ENCODE measurements at regions not wholly inside any gene's neighbourhood (a gene's known extent, or its start where the extent isn't known, plus 50 kb on each side); places are given as distances from the start of the nearest gene placed in this dataset.

- H3K4me2 ChIP-seq (ENCODE audit: low read length), result no peak overlapping the region
- no peaks in the 10 kb centered on the region for H3K9me2 ChIP-seq (ENCODE audit: insufficient read depth, low read length)
- no peak for TF ChIP-seq EZH2 (IDR thresholded peaks at IDR 0.05; ENCODE audit: borderline replicate concordance, insufficient read depth, low read length, poor library complexity, severe bottlenecking)
- no peak for TF ChIP-seq RAD21 (conservative IDR thresholded peaks at IDR 0.05)
- no peak for TF ChIP-seq EP300 (conservative IDR thresholded peaks at IDR 0.05; ENCODE audit: poor library complexity, severe bottlenecking)
- TF ChIP-seq REST (IDR thresholded peaks at IDR 0.05; ENCODE audit: borderline replicate concordance), result no peak
- no peaks in the 10 kb centered on the region for H3K36me3 ChIP-seq (ENCODE audit: insufficient read depth, low read length)
- H3K27ac ChIP-seq (ENCODE audit: low read length), result no peak overlapping the region
- no peaks in the 10 kb centered on the region for H3K79me2 ChIP-seq (replicated peaks; ENCODE audit: insufficient read depth, low read length)
- no peaks in the 10 kb centered on the region for H3F3A ChIP-seq (ENCODE audit: insufficient read depth, low read length, poor library complexity, severe bottlenecking)
- no peak overlapping the region for H2AFZ ChIP-seq (ENCODE audit: low read depth, low read length)
- H4K20me1 ChIP-seq (ENCODE audit: insufficient read depth), result no peaks in the 10 kb centered on the region
- H3K4me3 ChIP-seq (ENCODE audit: low read length), result no peak overlapping the region
- no peaks in the 10 kb centered on the region for H3K9me3 ChIP-seq (ENCODE audit: low read length)
- H3K27me3 ChIP-seq (ENCODE audit: insufficient read depth, low read depth, low read length), result no peaks in the 10 kb centered on the region
- no peak overlapping the region for H3K9ac ChIP-seq (ENCODE audit: low read length)
Observed at GRCh38 chr2:67848551-67849285, 214.1 kb downstream of the C1D start.

GRCh38 chr2:67851016-67851415, 211.8 kb downstream of the C1D start:
- Histone ChIP-seq H2AFZ (ENCODE audit: low read depth, low read length) (no peak overlapping the region), H3K4me3 (ENCODE audit: low read length) (no peak overlapping the region), H3K9me2 (ENCODE audit: insufficient read depth, low read length) (no peaks in the 10 kb centered on the region), H3K27me3 (ENCODE audit: insufficient read depth, low read depth, low read length) (no peaks in the 10 kb centered on the region), H3K9ac (ENCODE audit: low read length) (no peak overlapping the region), H3K79me2 (replicated peaks; ENCODE audit: insufficient read depth, low read length) (no peaks in the 10 kb centered on the region), H3K36me3 (ENCODE audit: insufficient read depth, low read length) (no peaks in the 10 kb centered on the region), H3F3A (ENCODE audit: insufficient read depth, low read length, poor library complexity, severe bottlenecking) (no peaks in the 10 kb centered on the region), H3K27ac (ENCODE audit: low read length) (no peak overlapping the region), H3K9me3 (ENCODE audit: low read length) (no peaks in the 10 kb centered on the region), H3K4me2 (ENCODE audit: low read length) (no peak overlapping the region), H4K20me1 (ENCODE audit: insufficient read depth) (no peaks in the 10 kb centered on the region)
- TF ChIP-seq REST (IDR thresholded peaks at IDR 0.05; ENCODE audit: borderline replicate concordance) (no peak), POLR2AphosphoS5 (IDR thresholded peaks at IDR 0.05) (no peak), CTCF (IDR thresholded peaks at IDR 0.05; ENCODE audit: poor library complexity, severe bottlenecking) (no peak), MXI1 (conservative IDR thresholded peaks at IDR 0.05; ENCODE audit: poor library complexity, severe bottlenecking) (no peak), TAF1 (IDR thresholded peaks at IDR 0.05; ENCODE audit: low read depth) (no peak), RAD21 (conservative IDR thresholded peaks at IDR 0.05) (no peak), EP300 (conservative IDR thresholded peaks at IDR 0.05; ENCODE audit: poor library complexity, severe bottlenecking) (no peak), SMC3 (conservative IDR thresholded peaks at IDR 0.05; ENCODE audit: poor library complexity) (no peak), EZH2 (IDR thresholded peaks at IDR 0.05; ENCODE audit: borderline replicate concordance, insufficient read depth, low read length, poor library complexity, severe bottlenecking) (no peak)

Measured in neural cell (in vitro differentiated cells).